SH-SY5Y (cell line): ENCODE measurements at regions not wholly inside any gene's neighbourhood (a gene's known extent, or its start where the extent isn't known, plus 50 kb on each side); places are given as distances from the start of the nearest gene placed in this dataset.

Experiments used
- GATA2 ChIP-seq: IDR thresholded peaks from 2 replicates; pipeline ENCODE4 v1.6.1; 2011; ENCODE audit warnings: mild to moderate bottlenecking, low read depth, low read length
- GATA3 ChIP-seq: IDR thresholded peaks from 2 replicates; pipeline ENCODE4 v1.6.1; 2011; ENCODE audit warnings: low read depth, mild to moderate bottlenecking, low read length, moderate library complexity

DNA sequence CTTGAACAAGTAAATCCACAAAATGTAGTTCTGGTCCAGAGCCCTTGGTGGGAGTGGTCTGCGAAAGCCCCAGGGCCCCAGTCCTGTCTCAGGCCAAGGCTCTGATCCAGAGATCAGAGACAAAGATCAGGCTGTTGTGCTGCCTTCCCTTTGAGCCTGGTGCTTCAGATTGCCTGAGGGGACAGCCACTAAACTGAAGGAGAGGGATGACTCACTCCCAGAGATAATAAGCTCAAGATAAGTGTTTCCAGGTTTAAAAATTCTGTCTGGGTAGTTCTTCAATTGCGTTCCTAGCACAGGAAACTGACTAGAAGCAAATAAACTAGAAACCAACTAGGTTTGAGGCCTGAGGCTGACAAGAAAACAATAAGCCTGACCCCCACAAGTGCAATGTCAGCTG lies 190.2 kb downstream of the RAMP3 start:
- TF ChIP-seq GATA3 (peak; percentile 98), GATA2 (peak; percentile 99)
